ENCODE measurements at regions not wholly inside any gene's neighbourhood (a gene's known extent, or its start where the extent isn't known, plus 50 kb on each side); places are given as distances from the start of the nearest gene placed in this dataset.
"Not testable (repeated sequence)": the region's sequence is repeated elsewhere in the genome, so short reads cannot be mapped to it uniquely, and the experiment has no call there.

- no peak for DNase-seq
Observed at GRCh38 chr7:56449762-56450161, 333.5 kb upstream of the NUPR2 start.

DNA sequence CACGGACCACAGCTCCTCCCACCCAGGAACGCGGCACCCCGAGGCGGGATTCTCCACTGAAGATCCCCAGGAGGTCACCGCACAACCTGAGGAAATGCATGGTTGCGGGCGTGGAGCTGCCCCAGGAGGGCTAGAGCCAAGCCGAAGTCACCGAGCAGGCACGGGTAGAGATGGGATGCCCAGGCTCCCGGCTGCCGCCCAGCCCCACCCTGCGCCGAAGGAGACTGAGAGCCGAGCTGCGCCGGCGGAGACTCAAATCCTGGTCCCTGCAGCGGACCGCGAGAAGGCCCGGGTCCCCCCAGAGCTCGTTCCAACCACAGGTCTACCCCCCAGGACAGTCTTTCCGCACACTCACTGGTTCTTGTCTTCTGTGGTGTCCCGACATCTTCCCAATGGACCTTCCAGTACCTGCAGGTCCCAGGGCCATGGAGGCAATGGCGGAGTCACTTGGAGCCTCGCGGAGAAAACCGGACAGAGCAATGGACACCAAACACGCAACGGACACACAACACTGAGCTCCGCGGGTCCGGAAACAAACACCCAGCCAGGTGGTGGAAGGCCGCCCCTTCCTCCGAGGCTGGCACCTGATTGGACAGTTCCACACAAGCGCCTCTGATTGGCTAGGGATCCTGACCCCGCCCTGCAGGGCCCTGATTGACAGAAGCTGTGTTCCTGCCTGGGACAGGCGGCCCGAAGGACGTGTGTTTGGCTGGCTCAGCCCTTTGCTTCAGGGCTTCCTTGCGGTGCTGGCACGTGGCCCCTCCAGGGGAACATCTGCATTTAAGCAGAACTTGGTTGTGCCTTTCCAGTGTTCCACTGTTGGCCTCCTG is 331.9 kb upstream of the NUPR2 start:
- DNase-seq: no peak

DNA sequence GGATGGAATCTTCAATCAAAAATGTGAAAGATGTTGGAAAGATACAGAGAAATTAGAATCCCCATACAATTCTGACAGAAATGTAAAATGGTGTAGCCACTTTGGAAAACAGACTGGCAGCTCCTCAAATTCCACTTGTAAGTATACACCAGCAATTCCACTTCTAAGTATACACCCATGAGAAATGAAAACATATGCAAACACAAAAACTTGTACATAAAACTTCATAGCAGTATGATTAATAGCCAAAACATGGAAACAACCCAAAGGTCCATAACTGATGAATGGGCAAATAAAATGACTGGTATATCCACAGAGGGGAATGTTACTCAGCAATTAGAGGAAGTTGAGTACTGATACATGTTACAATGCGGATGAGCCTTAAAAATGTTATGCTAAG is 304.3 kb upstream of the NUPR2 start:
- DNase-seq: not testable (repeated sequence)

DNA sequence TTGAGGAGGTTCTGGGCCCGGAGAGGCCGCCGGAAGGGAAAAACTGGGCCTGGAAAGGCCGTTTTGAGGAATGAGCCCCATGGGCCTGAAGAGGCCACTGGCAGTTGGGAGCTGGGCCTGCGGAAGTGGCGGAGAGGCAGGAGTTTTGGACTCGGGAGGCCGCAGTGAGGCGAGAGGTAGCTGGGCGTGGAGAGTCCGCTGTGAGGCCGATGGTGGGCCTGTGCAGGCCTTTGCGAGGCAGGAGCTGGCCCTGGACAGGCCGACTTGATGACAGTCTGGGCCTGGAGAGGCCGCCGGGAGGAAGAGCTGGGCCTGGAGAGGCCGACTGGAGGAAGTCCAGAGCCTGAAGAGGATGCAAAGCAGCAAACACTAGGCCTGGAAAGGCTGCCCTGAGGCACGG is 259.0 kb upstream of the NUPR2 start:
- no peak for DNase-seq

GRCh38 chr7:56374666-56375065 is 258.4 kb upstream of the NUPR2 start:
- DNase-seq: not testable (repeated sequence)

GRCh38 chr7:56373314-56373713 is 257.1 kb upstream of the NUPR2 start:
- DNase-seq: peak; percentile 13

GRCh38 chr7:56371792-56372191 is 255.6 kb upstream of the NUPR2 start:
- DNase-seq: peak; percentile 13

DNA sequence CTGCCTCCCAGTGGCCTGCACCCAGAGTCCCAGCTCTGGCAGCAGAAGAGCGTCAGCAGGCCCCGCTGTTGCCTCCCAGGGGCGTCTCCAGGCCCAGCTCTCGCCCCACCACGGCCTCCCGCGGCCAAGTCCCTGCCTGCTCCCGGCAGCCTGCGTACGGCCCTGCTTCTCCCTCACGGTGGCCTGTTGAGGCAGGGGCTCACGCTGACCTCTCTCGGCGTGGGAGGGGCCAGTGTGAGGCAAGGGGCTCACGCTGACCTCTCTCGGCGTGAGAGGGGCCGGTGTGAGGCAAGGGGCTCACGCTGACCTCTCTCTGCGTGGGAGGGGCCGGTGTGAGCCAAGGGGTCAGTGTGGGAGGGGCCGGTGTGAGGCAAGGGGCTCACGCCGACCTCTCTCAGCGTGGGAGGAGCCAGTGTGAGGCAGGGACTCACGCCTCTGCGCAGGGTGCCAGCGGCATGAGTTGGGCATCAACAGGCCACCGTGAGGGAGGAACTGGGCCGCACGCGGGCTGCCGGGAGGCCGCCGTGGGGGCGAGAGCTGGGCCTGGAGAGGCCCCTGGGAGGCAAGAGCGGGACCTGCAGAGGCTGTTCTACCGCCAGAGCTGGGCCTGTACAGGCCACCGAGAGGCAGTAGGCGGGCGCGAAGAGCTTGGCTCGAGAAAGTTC is 254.1 kb upstream of the NUPR2 start:
- DNase-seq: not testable (repeated sequence)

DNA sequence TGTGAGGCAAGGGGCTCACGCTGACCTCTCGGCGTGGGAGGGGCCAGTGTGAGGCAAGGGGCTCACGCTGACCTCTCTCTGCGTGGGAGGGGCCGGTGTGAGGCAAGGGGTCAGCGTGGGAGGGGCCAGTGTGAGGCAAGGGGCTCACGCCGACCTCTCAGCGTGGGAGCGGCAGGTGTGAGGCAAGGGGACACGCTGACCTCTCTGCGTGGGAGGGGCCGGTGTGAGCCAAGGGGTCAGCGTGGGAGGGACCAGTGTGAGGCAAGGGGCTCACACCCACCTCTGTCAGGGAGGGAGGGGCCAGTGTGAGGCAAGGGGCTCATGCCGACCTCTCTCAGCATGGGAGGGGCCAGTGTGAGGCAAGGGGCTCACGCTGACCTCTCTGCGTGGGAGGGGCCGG is 251.7 kb upstream of the NUPR2 start:
- DNase-seq: not testable (repeated sequence)

GRCh38 chr7:56367411-56367810 is 251.2 kb upstream of the NUPR2 start:
- DNase-seq: not testable (repeated sequence)

DNA sequence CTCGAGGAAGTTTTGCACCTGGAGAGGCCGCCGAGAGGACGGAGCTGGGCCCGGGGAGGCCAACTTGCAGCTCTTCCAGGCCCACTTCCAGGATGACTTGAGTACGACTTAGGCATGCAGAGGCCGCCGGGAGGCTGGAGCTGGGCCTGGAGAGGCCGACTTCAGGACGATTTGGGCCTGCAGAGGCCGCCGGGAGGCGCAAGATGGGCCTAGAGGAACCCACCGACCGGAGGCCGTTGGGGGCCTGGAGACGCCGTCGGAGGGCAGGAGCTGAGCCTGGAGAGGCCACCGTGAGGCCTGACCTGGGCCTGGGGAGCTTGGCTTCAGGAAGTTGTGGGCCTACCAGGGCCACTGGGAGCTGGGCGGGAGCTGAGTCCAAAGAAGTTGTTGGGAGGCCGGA is 250.5 kb upstream of the NUPR2 start:
- not testable (repeated sequence) for DNase-seq

GRCh38 chr7:56352576-56352975 is 236.4 kb upstream of the NUPR2 start:
- not testable (repeated sequence) for DNase-seq

DNA sequence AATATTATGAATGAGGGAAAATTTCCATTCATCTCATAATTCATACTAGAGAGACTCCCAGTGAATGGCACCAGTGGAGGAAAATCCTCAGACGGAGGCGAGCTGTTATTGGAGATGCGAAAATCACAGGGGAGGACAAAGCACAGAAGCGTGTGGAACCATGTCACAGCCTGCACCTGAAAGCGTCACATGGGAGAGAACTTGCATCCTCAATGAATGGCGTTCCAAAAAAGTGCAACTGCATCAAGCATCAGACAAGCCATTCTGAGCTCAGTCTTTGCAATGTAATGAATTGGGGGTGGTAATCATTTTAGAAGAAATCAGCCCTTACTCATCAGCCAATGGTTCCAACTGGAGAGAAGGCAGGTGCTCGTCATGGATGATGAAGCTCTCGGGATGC is 235.0 kb upstream of the NUPR2 start:
- not testable (repeated sequence) for DNase-seq

DNA sequence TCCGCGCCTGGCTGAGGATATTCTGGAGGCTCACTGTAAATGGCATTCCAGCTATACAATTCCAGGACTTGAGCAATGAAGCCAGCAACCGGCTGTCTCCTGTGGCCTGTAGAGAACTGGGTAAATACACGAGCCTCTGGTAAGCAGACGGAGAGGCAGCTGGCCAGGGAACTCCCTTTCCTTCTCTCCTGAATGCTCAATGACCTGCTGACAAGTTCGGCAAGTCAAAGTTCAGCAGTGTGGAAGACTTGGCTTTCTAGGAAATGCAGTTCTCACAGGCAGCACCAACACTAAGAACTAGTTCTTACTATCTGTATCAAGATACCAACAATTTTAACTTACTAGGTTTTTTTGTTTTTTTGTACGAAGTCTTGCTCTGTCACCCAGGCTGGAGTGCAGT is 232.1 kb upstream of the NUPR2 start:
- not testable (repeated sequence) for DNase-seq

DNA sequence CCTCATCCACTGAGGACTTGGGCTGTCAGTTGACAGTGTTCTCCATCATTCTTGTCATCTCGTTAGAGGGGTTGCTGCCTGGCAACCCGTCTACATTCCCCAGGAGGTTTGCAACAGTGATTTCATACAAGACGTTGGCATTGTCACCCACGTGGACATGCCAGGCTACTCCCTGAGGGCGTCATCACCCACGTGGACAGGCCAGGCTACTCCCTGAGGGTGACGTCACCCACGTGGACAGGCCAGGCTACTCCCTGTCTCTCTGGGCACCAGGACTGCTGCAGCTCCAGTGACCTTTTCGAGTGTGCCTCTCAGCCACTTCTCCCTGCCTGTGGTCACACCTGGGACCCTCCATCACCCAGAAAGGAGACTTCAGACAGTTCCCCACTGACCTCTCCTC is 212.1 kb upstream of the NUPR2 start:
- DNase-seq: not testable (repeated sequence)

GRCh38 chr7:56290548-56290947 is 174.3 kb upstream of the NUPR2 start:
- no peak for DNase-seq

DNA sequence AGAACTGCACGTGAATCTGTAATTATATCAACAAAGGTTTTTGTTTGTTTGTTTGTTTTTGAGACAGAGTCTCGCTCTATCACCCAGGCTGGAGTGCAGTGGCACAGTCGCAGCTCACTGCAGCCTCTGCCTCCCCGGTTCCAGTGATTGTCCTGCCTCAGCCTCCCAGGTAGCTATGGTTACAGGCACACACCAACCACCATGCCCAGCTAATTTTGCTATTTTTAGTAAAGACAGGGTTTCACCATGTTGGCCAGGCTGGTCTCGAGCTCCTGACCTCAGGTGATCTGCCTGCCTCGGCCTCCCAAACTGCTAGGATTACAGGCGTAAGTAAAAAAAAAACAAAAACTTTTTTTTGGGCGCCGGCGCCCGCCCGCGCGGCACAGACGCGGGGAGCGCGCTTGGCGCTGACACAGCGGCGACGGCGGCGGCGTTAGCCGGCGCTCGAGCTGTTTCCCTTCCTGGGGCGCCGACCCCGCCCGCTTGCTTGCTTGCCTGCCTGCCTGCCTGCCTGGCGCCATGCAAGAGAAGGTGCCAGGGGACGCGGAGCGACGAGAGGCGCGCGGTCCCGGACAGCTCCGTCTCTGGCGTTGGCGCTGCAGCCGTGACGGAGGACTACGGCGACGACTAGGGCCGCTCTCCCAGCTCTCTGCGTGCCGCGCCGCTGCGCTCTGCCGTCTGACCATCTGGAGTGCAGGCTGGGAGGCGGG is 171.4 kb upstream of the NUPR2 start:
- no peak for DNase-seq

- no peak for DNase-seq
Observed at GRCh38 chr7:56256108-56256507, 139.9 kb upstream of the NUPR2 start.

DNA sequence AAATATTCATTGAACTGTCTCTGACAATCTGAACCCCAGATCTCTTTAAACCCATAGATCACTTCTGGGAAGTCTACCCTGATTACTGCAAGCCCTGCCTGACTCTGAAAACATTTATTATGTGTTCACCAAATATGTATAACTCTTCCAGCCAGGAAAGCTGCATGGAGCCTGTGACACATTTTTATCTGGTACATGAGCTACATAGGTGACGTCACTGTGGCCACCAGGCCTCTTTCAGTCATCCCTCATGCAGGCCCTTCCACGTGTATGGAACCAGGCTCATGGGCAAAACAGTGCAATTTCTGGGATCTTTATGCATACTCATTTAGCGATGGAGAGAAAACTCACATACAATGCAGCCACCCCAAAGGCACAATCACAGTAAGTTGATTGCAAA is 133.9 kb upstream of the NUPR2 start:
- no peak for DNase-seq

DNA sequence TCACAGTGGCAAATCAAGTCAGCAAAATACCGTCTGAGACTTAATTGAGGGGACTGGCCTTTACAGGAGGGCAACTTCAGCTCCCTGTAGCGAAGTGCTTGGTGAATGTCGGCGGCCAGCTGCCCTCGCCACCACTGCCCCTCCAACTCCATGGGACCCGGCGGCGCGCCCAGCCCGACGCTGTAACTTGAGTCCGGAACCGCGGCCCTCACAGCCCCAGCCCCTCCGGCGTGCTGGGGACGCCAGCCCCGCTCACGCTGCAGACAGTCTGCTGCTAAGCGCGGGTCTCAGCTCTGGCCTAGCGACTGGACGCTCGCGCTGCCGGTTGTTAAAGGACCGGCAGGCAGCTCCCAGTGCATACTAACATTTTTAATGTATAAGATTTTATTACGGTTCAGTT is 113.4 kb upstream of the NUPR2 start:
- no peak for DNase-seq

DNA sequence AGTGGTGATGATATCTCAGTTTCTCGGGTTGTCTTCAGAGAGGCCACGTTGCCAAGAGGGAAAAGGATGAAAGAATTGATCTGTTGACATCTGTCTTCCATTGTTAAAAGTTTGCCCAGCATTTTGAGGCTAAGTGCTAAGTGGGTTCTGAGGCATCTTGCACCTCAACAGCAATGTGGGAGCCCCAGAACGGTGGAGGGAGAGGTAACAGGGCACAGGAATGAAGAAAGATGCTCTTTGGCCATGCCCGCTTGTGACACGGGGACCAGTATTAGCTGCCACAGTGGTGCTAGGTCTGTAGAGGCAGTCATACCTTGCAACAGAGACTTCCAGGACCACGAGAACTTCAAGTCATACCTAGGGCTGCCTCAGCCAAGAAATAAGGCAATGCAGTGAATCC is 106.6 kb upstream of the NUPR2 start:
- DNase-seq: no peak

GRCh38 chr7:56219017-56219416 is 102.8 kb upstream of the NUPR2 start:
- DNase-seq: no peak

GRCh38 chr7:56218510-56218909 is 102.3 kb upstream of the NUPR2 start:
- no peak for DNase-seq

GRCh38 chr7:56213574-56213973 is 97.4 kb upstream of the NUPR2 start:
- DNase-seq: no peak
